K562 (cell line): ENCODE measurements at regions not wholly inside any gene's neighbourhood (a gene's known extent, or its start where the extent isn't known, plus 50 kb on each side); places are given as distances from the start of the nearest gene placed in this dataset.

Experiments
- CHD7 ChIP-seq: fragments of 200-600 bp; sonication (generic); IDR thresholded peaks from one replicate; pipeline ENCODE4 v1.6.1; 2012; ENCODE audit warnings: mild to moderate bottlenecking, low read depth, low read length, inconsistent platforms
- CTCF ChIP-seq, 3 experiments: IDR thresholded peaks in 2 of 3; conservative IDR thresholded peaks in 1 of 3; 2 replicates each; pipeline ENCODE4 v1.5.1; 2011 to 2012; ENCODE audit warnings: low read length in 3 of 3, mild to moderate bottlenecking in 3 of 3, control low read depth in 2 of 3, improper control_type of control experiment in 1 of 3, inconsistent platforms in 1 of 3, low read depth in 1 of 3, mixed read lengths in 1 of 3, moderate library complexity in 1 of 3; ENCODE audit not compliant: insufficient read depth in 2 of 3
- FOS ChIP-seq: IDR thresholded peaks from 3 replicates; pipeline ENCODE4 v1.6.1; 2011; ENCODE audit not compliant: insufficient read length; ENCODE audit errors: extremely low read depth
- JUND ChIP-seq, 2 experiments: IDR thresholded peaks; 2 replicates in 1 of 2; 3 replicates in 1 of 2; pipeline ENCODE4 v1.6.1; 2011; ENCODE audit warnings: borderline replicate concordance in 2 of 2, low read depth in 2 of 2, low read length in 2 of 2, improper control_type of control experiment in 1 of 2, missing biosample characterization in 1 of 2, missing genetic modification characterization in 1 of 2, missing genetic modification reagents in 1 of 2
- MAFK ChIP-seq: IDR thresholded peaks from 2 replicates; pipeline ENCODE4 v1.6.1; 2011; ENCODE audit warnings: low read length, improper control_type of control experiment
- PATZ1 ChIP-seq: fragments of 250-450 bp; sonication (Bioruptor Pico); IDR thresholded peaks from 2 replicates; pipeline ENCODE4 v1.5.0; 2020; ENCODE audit warnings: mild to moderate bottlenecking, borderline replicate concordance
- PHF8 ChIP-seq: fragments of 200-600 bp; sonication (generic); IDR thresholded peaks from 2 replicates; pipeline ENCODE4 v1.6.1; 2012; ENCODE audit warnings: mixed run types, mild to moderate bottlenecking, inconsistent platforms, low read length, moderate library complexity, borderline replicate concordance
- POLR2A ChIP-seq: fragments of 450-650 bp; conservative IDR thresholded peaks from 2 replicates; pipeline ENCODE4 v1.6.1; 2016
- TCF7 ChIP-seq: sonication (generic); IDR thresholded peaks from 2 replicates; pipeline ENCODE4 v1.6.1; 2016; ENCODE audit warnings: antibody characterized with exemption, borderline replicate concordance
- THRAP3 ChIP-seq: fragments of 450-650 bp; IDR thresholded peaks from 2 replicates; pipeline ENCODE4 v1.6.1; 2016; ENCODE audit warnings: mild to moderate bottlenecking, inconsistent platforms, borderline replicate concordance
- YY1 ChIP-seq, 3 experiments: IDR thresholded peaks; 2 replicates each; pipeline ENCODE4 v1.6.1; 2011; ENCODE audit warnings: low read length in 2 of 3, mild to moderate bottlenecking in 2 of 3, moderate library complexity in 2 of 3, borderline replicate concordance in 1 of 3, control low read depth in 1 of 3, low read depth in 1 of 3; ENCODE audit not compliant: insufficient read depth in 3 of 3, insufficient replicate concordance in 2 of 3, control insufficient read depth in 1 of 3, insufficient read length in 1 of 3; ENCODE audit errors: extremely low read depth in 1 of 3
- ZNF512 ChIP-seq: IDR thresholded peaks from 2 replicates; pipeline ENCODE4 v1.6.1; 2016; ENCODE audit warnings: missing genetic modification characterization, missing compliant biosample characterization

GRCh38 chr4:180937083-180937482, 1306.1 kb upstream of the TENM3 start:
- no peak for TF ChIP-seq THRAP3
- no peak for TF ChIP-seq PHF8
- TF ChIP-seq ZNF512 (tag), result no peak
- no peak for TF ChIP-seq PATZ1 (CRISPR knock-in tag)
- no peak for TF ChIP-seq POLR2A
- no peak for TF ChIP-seq CHD7
- TF ChIP-seq JUND (IDR thresholded peaks at IDR 0.05; ENCODE audit: borderline replicate concordance, low read depth, low read length), result no peak
- TF ChIP-seq JUND (tag; IDR thresholded peaks at IDR 0.05; ENCODE audit: borderline replicate concordance, low read depth, low read length), result no peak
- TF ChIP-seq CTCF (IDR thresholded peaks at IDR 0.05 in 2 of 3, conservative IDR thresholded peaks at IDR 0.05 in 1 of 3; ENCODE audit: insufficient read depth in 2 of 3, low read depth in 1 of 3, low read length in 3 of 3), result no peak
- TF ChIP-seq YY1 (IDR thresholded peaks at IDR 0.05; ENCODE audit: borderline replicate concordance in 1 of 3, control insufficient read depth in 1 of 3, extremely low read depth in 1 of 3, insufficient read depth in 3 of 3, insufficient read length in 1 of 3, insufficient replicate concordance in 2 of 3, low read depth in 1 of 3, low read length in 2 of 3), result no peak
- no peak for TF ChIP-seq TCF7
- no peak for TF ChIP-seq FOS
- no peak for TF ChIP-seq MAFK
